ENCODE measurements at regions not wholly inside any gene's neighbourhood (a gene's known extent, or its start where the extent isn't known, plus 50 kb on each side); places are given as distances from the start of the nearest gene placed in this dataset.
A peak's percentile ranks its signal among the peaks of the same experiment; 100 is the strongest.

- no peak overlapping the region for H3K4me3 ChIP-seq (ENCODE audit: low read depth, low read length)
- no peak for TF ChIP-seq CTCF (conservative IDR thresholded peaks at IDR 0.05; ENCODE audit: low read depth, low read length)
- no peak for DNase-seq (ENCODE audit: low read depth)
Observed at GRCh38 chr2:192288295-192288694, 93.6 kb upstream of the TMEFF2 start.

GRCh38 chr2:192286093-192286701 is 91.5 kb upstream of the TMEFF2 start:
- no peak overlapping the region for H3K4me3 ChIP-seq (ENCODE audit: low read depth, low read length)
- peak; percentile 85 for TF ChIP-seq CTCF (conservative IDR thresholded peaks at IDR 0.05; ENCODE audit: low read depth, low read length)
- DNase-seq (ENCODE audit: low read depth) = peak; percentile 83

- DNase-seq (ENCODE audit: low read depth) = no peak
- TF ChIP-seq CTCF (conservative IDR thresholded peaks at IDR 0.05; ENCODE audit: low read depth, low read length) = no peak
- H3K4me3 ChIP-seq (ENCODE audit: low read depth, low read length) = no peak overlapping the region
Observed at GRCh38 chr2:192283450-192283849, 88.7 kb upstream of the TMEFF2 start.

- no peak overlapping the region for H3K4me3 ChIP-seq (ENCODE audit: low read depth, low read length)
- no peak for DNase-seq (ENCODE audit: low read depth)
- no peak for TF ChIP-seq CTCF (conservative IDR thresholded peaks at IDR 0.05; ENCODE audit: low read depth, low read length)
Observed at GRCh38 chr2:192278701-192279100, 84.0 kb upstream of the TMEFF2 start.

GRCh38 chr2:192277494-192278109 is 82.9 kb upstream of the TMEFF2 start:
- no peak overlapping the region for H3K4me3 ChIP-seq (ENCODE audit: low read depth, low read length)
- no peak for DNase-seq (ENCODE audit: low read depth)
- TF ChIP-seq CTCF (conservative IDR thresholded peaks at IDR 0.05; ENCODE audit: low read depth, low read length) = no peak

- no peak for TF ChIP-seq CTCF (conservative IDR thresholded peaks at IDR 0.05; ENCODE audit: low read depth, low read length)
- H3K4me3 ChIP-seq (ENCODE audit: low read depth, low read length) = no peak overlapping the region
- no peak for DNase-seq (ENCODE audit: low read depth)
Observed at GRCh38 chr2:192275632-192276031, 80.9 kb upstream of the TMEFF2 start.

- DNase-seq (ENCODE audit: low read depth) = peak; percentile 86
- TF ChIP-seq CTCF (conservative IDR thresholded peaks at IDR 0.05; ENCODE audit: low read depth, low read length) = no peak
Observed at GRCh38 chr2:192267484-192267883, 72.8 kb upstream of the TMEFF2 start.

More at GRCh38 chr2:192267484-192267883, 72.8 kb upstream of the TMEFF2 start:
- H3K4me3 ChIP-seq (ENCODE audit: low read depth, low read length) = no peak overlapping the region

Measured in choroid plexus epithelial cell (primary cell).